ENCODE measurements at regions not wholly inside any gene's neighbourhood (a gene's known extent, or its start where the extent isn't known, plus 50 kb on each side); places are given as distances from the start of the nearest gene placed in this dataset.

- DNase-seq (ENCODE audit: low spot score), result no peak
- TF ChIP-seq CTCF (IDR thresholded peaks at IDR 0.05; ENCODE audit: extremely low read depth, insufficient read depth, missing control alignments), result no peak
- in situ Hi-C loops (cut with MboI; ENCODE audit: low pct_unique_long_range_greater_than_20kb, low sequenced_read_pairs, unreplicated experiment), result no loop called here
Measured at GRCh38 chr10:123600177-123600576, 66.0 kb upstream of the GPR26 start.

DNA sequence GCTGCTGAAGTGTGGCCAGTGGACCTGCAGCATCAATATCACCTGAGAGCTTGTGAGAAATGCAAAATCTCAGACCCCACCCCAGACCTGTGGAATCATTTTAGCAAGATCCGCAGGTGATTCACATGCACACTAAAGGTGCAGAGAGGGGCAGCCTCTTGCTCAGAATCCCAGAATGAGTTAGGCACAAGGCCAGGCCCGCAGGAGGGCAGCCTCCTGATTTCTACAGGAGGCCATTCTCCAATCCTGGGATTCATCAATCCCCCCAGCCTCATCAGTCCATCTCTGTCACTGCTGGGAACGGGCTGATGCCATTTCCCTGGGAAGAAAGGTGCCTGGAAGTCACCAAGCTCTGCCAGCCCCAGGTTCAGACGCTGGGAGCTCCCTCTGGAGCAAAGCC, 63.0 kb upstream of the GPR26 start:
- in situ Hi-C loops (cut with MboI; ENCODE audit: low pct_unique_long_range_greater_than_20kb, low sequenced_read_pairs, unreplicated experiment), result no loop called here
- no peak for DNase-seq (ENCODE audit: low spot score)
- TF ChIP-seq CTCF (IDR thresholded peaks at IDR 0.05; ENCODE audit: extremely low read depth, insufficient read depth, missing control alignments), result no peak

DNA sequence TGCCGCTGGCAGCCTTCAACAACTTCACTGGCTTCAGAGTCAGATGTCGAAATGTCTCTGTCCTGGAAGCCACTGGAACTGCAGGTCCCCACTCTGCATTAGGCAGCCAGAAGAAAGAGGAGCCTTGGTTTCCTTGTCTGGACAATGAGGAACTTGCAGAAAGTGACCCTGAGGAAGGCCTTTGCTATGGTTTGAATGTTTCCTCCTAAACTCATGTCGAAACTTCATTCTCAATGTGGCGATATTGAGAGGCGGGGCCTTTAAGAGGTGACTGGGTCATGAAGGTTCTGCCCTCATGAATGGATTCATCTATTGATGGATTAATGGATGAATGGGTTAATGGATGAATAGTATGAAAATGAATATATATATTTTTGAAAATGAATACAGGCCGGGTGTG, 61.6 kb upstream of the GPR26 start:
- TF ChIP-seq CTCF (IDR thresholded peaks at IDR 0.05; ENCODE audit: extremely low read depth, insufficient read depth, missing control alignments), result no peak
- in situ Hi-C loops (cut with MboI; ENCODE audit: low pct_unique_long_range_greater_than_20kb, low sequenced_read_pairs, unreplicated experiment), result no loop called here
- no peak for DNase-seq (ENCODE audit: low spot score)

DNA sequence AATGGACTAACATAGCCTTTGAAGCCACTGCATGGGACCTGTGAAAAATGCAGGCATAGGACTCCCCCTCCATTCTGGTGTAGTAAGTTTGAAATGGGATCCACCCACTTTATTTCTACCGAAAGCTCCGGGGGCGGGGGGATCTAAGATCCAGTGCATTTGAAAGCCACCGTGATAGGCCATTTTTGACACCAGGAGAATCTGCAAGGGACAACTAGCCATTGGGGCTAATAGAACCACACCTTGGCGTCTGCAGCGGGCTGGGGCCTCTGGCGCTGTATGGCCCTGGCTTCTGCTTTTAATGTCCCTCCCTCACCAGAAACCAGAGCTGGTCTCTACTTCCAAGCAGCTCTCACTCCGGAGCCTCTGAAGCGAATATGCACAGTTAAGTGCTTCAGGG, 60.1 kb upstream of the GPR26 start:
- in situ Hi-C loops (cut with MboI; ENCODE audit: low pct_unique_long_range_greater_than_20kb, low sequenced_read_pairs, unreplicated experiment), result no loop called here
- no peak for TF ChIP-seq CTCF (IDR thresholded peaks at IDR 0.05; ENCODE audit: extremely low read depth, insufficient read depth, missing control alignments)
- DNase-seq (ENCODE audit: low spot score), result no peak

GRCh38 chr10:123606955-123607354, 59.2 kb upstream of the GPR26 start:
- no peak for TF ChIP-seq CTCF (IDR thresholded peaks at IDR 0.05; ENCODE audit: extremely low read depth, insufficient read depth, missing control alignments)
- in situ Hi-C loops (cut with MboI; ENCODE audit: low pct_unique_long_range_greater_than_20kb, low sequenced_read_pairs, unreplicated experiment), result no loop called here
- DNase-seq (ENCODE audit: low spot score), result no peak

GRCh38 chr10:123607386-123607785, 58.8 kb upstream of the GPR26 start:
- TF ChIP-seq CTCF (IDR thresholded peaks at IDR 0.05; ENCODE audit: extremely low read depth, insufficient read depth, missing control alignments), result no peak
- no peak for DNase-seq (ENCODE audit: low spot score)
- in situ Hi-C loops (cut with MboI; ENCODE audit: low pct_unique_long_range_greater_than_20kb, low sequenced_read_pairs, unreplicated experiment), result no loop called here

DNA sequence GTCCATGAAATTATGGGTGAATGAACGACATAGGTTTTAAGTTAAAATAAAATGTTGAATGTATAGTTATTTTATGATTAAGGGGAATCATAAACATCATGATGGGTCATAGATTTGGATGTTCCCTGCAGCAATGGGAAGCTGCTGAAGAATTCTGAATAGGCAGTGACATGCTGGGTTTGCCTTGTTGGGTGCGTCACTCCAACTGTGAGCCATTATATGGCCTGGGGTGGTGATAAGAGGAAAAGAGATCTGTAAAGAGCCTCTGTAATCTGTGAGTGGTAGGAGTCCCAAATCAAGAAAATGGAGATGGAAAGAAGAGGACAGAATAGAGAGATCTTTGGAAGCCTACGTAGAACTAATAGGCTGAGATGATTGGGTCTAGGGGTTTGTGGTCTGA, 58.1 kb upstream of the GPR26 start:
- in situ Hi-C loops (cut with MboI; ENCODE audit: low pct_unique_long_range_greater_than_20kb, low sequenced_read_pairs, unreplicated experiment), result no loop called here
- no peak for DNase-seq (ENCODE audit: low spot score)
- TF ChIP-seq CTCF (IDR thresholded peaks at IDR 0.05; ENCODE audit: extremely low read depth, insufficient read depth, missing control alignments), result no peak
